Liver (tissue), 3 donors: ENCODE measurements at regions not wholly inside any gene's neighbourhood (a gene's known extent, or its start where the extent isn't known, plus 50 kb on each side); places are given as distances from the start of the nearest gene placed in this dataset.

Experiments used
- EGR1 ChIP-seq, 2 donors: IDR thresholded peaks; 2 replicates each; pipeline ENCODE4 v1.6.1; 2016 to 2018; ENCODE audit warnings: antibody characterized with exemption in 2 of 2, low read depth in 2 of 2
- JUND ChIP-seq, 2 donors: IDR thresholded peaks; 2 replicates each; pipeline ENCODE4 v1.6.1; 2016; ENCODE audit warnings: antibody characterized with exemption in 2 of 2
- RAD21 ChIP-seq, 2 donors: IDR thresholded peaks; 2 replicates each; pipeline ENCODE4 v1.6.1; 2016; ENCODE audit warnings: antibody characterized with exemption in 2 of 2, mild to moderate bottlenecking in 2 of 2
- RXRA ChIP-seq, 2 donors: IDR thresholded peaks; 2 replicates each; pipeline ENCODE4 v1.6.1; 2017 to 2018; ENCODE audit warnings: antibody characterized with exemption in 2 of 2, mild to moderate bottlenecking in 1 of 2
- SP1 ChIP-seq: IDR thresholded peaks from 2 replicates; pipeline ENCODE4 v1.6.1; 2018; ENCODE audit warnings: antibody characterized with exemption, mild to moderate bottlenecking
- TAF1 ChIP-seq: conservative IDR thresholded peaks from 2 replicates; pipeline ENCODE4 v1.6.1; 2016; ENCODE audit warnings: antibody characterized with exemption, mild to moderate bottlenecking
- YY1 ChIP-seq: IDR thresholded peaks from 2 replicates; pipeline ENCODE4 v1.6.1; 2016; ENCODE audit warnings: antibody characterized with exemption, mild to moderate bottlenecking
- TF ChIP-seq, protein P1 (sequence below): fragments of 150-350 bp; IDR thresholded peaks from 2 replicates; pipeline ENCODE4 v1.5.1; 2017; ENCODE audit warnings: improper control_type of control experiment, low read depth, low read length; ENCODE audit not compliant: missing input control
- TF ChIP-seq, protein P2 (sequence below): IDR thresholded peaks from 2 replicates; pipeline ENCODE4 v1.6.1; 2016; ENCODE audit warnings: antibody characterized with exemption, mild to moderate bottlenecking
- TF ChIP-seq, protein P3 (sequence below): IDR thresholded peaks from 2 replicates; pipeline ENCODE4 v1.6.1; 2016; ENCODE audit warnings: antibody characterized with exemption
- TF ChIP-seq, protein P4 (sequence below): IDR thresholded peaks from 2 replicates; pipeline ENCODE4 v1.6.1; 2016; ENCODE audit warnings: antibody characterized with exemption
- TF ChIP-seq, protein P5 (sequence below): IDR thresholded peaks from 2 replicates; pipeline ENCODE4 v1.6.1; 2016; ENCODE audit warnings: antibody characterized with exemption
- donor health status: healthy.
- donor health status: healthy.

DNA sequence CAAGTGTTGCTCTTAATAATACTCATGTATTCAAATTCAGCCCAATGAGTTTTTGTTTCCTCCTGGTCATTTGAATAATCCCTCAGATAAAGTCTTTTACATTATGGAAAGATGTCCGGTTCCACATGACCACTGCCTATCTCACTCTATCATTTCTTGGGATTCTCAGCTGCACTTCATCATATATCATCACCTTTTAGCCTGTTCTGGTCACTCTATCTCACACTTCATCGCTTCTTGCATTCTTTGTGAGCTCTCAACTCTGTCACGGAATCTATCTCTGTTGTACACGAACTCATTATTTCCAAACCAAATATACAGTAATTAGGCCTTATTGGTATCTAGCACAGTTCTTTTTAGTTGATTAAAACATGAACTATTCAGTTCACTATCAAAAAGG lies 126.9 kb upstream of the HAND2 start:
- TF ChIP-seq, protein P1, sequence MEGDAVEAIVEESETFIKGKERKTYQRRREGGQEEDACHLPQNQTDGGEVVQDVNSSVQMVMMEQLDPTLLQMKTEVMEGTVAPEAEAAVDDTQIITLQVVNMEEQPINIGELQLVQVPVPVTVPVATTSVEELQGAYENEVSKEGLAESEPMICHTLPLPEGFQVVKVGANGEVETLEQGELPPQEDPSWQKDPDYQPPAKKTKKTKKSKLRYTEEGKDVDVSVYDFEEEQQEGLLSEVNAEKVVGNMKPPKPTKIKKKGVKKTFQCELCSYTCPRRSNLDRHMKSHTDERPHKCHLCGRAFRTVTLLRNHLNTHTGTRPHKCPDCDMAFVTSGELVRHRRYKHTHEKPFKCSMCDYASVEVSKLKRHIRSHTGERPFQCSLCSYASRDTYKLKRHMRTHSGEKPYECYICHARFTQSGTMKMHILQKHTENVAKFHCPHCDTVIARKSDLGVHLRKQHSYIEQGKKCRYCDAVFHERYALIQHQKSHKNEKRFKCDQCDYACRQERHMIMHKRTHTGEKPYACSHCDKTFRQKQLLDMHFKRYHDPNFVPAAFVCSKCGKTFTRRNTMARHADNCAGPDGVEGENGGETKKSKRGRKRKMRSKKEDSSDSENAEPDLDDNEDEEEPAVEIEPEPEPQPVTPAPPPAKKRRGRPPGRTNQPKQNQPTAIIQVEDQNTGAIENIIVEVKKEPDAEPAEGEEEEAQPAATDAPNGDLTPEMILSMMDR, result no peak
- TF ChIP-seq EGR1 (IDR thresholded peaks at IDR 0.05; ENCODE audit: low read depth in 2 of 2), result no peak
- TF ChIP-seq SP1, result no peak
- no peak for TF ChIP-seq RAD21 (IDR thresholded peaks at IDR 0.05)
- no peak for TF ChIP-seq YY1
- TF ChIP-seq, protein P2, sequence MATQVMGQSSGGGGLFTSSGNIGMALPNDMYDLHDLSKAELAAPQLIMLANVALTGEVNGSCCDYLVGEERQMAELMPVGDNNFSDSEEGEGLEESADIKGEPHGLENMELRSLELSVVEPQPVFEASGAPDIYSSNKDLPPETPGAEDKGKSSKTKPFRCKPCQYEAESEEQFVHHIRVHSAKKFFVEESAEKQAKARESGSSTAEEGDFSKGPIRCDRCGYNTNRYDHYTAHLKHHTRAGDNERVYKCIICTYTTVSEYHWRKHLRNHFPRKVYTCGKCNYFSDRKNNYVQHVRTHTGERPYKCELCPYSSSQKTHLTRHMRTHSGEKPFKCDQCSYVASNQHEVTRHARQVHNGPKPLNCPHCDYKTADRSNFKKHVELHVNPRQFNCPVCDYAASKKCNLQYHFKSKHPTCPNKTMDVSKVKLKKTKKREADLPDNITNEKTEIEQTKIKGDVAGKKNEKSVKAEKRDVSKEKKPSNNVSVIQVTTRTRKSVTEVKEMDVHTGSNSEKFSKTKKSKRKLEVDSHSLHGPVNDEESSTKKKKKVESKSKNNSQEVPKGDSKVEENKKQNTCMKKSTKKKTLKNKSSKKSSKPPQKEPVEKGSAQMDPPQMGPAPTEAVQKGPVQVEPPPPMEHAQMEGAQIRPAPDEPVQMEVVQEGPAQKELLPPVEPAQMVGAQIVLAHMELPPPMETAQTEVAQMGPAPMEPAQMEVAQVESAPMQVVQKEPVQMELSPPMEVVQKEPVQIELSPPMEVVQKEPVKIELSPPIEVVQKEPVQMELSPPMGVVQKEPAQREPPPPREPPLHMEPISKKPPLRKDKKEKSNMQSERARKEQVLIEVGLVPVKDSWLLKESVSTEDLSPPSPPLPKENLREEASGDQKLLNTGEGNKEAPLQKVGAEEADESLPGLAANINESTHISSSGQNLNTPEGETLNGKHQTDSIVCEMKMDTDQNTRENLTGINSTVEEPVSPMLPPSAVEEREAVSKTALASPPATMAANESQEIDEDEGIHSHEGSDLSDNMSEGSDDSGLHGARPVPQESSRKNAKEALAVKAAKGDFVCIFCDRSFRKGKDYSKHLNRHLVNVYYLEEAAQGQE, result no peak
- no peak for TF ChIP-seq JUND (IDR thresholded peaks at IDR 0.05)
- no peak for TF ChIP-seq TAF1
- TF ChIP-seq, protein P3, sequence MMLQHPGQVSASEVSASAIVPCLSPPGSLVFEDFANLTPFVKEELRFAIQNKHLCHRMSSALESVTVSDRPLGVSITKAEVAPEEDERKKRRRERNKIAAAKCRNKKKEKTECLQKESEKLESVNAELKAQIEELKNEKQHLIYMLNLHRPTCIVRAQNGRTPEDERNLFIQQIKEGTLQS, result no peak
- TF ChIP-seq, protein P4, sequence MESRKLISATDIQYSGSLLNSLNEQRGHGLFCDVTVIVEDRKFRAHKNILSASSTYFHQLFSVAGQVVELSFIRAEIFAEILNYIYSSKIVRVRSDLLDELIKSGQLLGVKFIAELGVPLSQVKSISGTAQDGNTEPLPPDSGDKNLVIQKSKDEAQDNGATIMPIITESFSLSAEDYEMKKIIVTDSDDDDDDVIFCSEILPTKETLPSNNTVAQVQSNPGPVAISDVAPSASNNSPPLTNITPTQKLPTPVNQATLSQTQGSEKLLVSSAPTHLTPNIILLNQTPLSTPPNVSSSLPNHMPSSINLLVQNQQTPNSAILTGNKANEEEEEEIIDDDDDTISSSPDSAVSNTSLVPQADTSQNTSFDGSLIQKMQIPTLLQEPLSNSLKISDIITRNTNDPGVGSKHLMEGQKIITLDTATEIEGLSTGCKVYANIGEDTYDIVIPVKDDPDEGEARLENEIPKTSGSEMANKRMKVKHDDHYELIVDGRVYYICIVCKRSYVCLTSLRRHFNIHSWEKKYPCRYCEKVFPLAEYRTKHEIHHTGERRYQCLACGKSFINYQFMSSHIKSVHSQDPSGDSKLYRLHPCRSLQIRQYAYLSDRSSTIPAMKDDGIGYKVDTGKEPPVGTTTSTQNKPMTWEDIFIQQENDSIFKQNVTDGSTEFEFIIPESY, result no peak
- TF ChIP-seq, protein P5, sequence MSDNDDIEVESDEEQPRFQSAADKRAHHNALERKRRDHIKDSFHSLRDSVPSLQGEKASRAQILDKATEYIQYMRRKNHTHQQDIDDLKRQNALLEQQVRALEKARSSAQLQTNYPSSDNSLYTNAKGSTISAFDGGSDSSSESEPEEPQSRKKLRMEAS, result no peak
- TF ChIP-seq RXRA (IDR thresholded peaks at IDR 0.05), result no peak
